ENCODE measurements at regions not wholly inside any gene's neighbourhood (a gene's known extent, or its start where the extent isn't known, plus 50 kb on each side); places are given as distances from the start of the nearest gene placed in this dataset.

DNA sequence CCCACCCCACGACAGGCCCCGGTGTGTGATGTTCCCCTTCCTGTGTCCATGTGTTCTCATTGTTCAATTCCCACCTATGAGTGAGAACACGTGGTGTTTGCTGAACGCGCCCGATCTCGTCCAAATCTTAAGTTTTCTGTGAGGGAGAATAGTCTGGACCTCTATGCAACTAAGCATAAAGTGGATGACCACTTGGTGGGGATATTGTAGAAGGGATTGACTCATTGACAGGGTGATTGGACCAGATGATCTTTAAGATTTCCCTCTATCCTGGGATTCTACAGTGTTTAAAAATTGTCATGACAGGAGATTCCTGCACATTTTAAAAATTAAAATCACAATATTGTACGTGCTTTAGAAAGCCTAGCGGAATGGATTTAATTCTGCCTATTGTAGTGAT, 141.3 kb downstream of the TRMT11 start:
- Histone ChIP-seq H3K9me3 (no peaks in the 10 kb centered on the region), H3K27me3 (no peaks in the 10 kb centered on the region), H3K4me1 (no peaks in the 10 kb centered on the region), H3K4me3 (no peak overlapping the region), H3K27ac (no peak overlapping the region), H3K36me3 (no peaks in the 10 kb centered on the region)
- intact Hi-C loops (cut with DNase I), result no loop called here
- TF ChIP-seq, protein P1, sequence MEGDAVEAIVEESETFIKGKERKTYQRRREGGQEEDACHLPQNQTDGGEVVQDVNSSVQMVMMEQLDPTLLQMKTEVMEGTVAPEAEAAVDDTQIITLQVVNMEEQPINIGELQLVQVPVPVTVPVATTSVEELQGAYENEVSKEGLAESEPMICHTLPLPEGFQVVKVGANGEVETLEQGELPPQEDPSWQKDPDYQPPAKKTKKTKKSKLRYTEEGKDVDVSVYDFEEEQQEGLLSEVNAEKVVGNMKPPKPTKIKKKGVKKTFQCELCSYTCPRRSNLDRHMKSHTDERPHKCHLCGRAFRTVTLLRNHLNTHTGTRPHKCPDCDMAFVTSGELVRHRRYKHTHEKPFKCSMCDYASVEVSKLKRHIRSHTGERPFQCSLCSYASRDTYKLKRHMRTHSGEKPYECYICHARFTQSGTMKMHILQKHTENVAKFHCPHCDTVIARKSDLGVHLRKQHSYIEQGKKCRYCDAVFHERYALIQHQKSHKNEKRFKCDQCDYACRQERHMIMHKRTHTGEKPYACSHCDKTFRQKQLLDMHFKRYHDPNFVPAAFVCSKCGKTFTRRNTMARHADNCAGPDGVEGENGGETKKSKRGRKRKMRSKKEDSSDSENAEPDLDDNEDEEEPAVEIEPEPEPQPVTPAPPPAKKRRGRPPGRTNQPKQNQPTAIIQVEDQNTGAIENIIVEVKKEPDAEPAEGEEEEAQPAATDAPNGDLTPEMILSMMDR (IDR thresholded peaks at IDR 0.05), result no peak
- ATAC-seq (no peak), DNase-seq (peak in 1 of 4 donors; percentile 33)

DNA sequence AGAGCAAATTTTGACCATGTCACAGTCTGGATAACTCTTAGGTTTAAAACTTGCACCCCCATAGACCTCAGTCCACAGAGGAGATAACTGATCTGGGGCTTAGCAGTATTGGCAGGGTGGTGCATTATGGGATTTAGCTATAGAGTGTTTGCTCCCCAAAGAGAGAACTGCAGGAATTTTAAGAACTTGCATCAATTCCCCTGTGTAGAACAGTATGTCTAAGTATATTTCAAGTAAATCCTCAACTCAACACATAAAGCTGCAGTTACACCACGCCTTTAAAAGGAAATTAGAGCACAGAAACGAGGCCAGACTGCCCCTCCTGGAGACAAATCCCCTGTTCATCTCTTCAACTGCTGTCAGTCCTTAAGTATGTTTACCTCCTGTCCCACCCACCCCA, 144.9 kb downstream of the TRMT11 start:
- no peaks in the 10 kb centered on the region for H3K27me3 ChIP-seq
- TF ChIP-seq, protein P1 (IDR thresholded peaks at IDR 0.05), result no peak
- no peak overlapping the region for H3K27ac ChIP-seq
- intact Hi-C loops (cut with DNase I), result no loop called here
- ATAC-seq (no peak), DNase-seq (no peak)
- H3K4me3 ChIP-seq, result no peak overlapping the region
- H3K4me1 ChIP-seq, result no peaks in the 10 kb centered on the region
- no peaks in the 10 kb centered on the region for H3K36me3 ChIP-seq
- peaks cover 0 to 7% of the 10 kb centered on the region in 2 donors for H3K9me3 ChIP-seq

DNA sequence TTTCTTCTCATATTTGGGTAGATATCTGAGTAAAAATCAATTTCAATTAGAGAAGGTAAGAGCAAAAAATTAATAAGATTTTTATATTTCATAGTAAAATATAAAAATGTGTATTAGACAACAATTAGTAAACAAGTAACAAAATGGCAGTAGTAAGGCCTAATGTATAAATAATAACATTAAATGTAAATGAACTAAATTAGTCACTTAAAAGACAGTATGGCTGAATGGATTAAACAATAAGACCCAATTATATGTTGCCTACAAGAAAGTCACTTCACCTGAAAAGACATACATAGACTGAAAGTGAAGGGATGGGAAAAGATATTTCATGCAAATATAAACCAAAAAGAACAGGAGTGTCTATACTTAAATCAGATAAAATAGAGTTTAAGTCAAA, 147.6 kb downstream of the TRMT11 start:
- Histone ChIP-seq H3K36me3 (no peaks in the 10 kb centered on the region), H3K9me3 (peaks cover 0 to 7% of the 10 kb centered on the region in 2 donors), H3K4me3 (no peak overlapping the region), H3K27ac (no peak overlapping the region), H3K4me1 (no peaks in the 10 kb centered on the region), H3K27me3 (no peaks in the 10 kb centered on the region)
- no peak for ATAC-seq
- intact Hi-C loops (cut with DNase I), result no loop called here
- TF ChIP-seq, protein P1 (IDR thresholded peaks at IDR 0.05), result no peak
- DNase-seq, result no peak

DNA sequence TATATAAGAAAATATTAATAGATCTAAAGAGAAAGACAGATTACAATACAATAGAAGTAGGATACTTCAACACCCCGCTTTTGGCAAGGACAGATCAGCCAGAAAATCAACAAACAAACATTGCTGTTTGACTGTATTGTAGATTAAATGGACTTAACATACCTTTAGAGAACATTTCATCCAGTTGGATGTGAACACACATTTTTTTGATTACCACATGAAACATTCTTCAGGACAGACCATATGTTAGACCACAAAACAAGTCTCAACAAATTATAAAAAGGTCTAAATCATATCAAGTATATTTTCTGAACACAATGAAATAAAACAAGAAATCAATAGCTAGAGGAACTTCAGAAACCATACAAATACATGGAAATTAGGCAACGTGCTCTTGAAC, 148.2 kb downstream of the TRMT11 start:
- H3K4me1 ChIP-seq, result no peaks in the 10 kb centered on the region
- DNase-seq (no peak), ATAC-seq (no peak)
- no peak overlapping the region for H3K27ac ChIP-seq
- no peaks in the 10 kb centered on the region for H3K27me3 ChIP-seq
- H3K36me3 ChIP-seq, result no peaks in the 10 kb centered on the region
- H3K9me3 ChIP-seq, result peaks cover 0 to 7% of the 10 kb centered on the region in 2 donors
- intact Hi-C loops (cut with DNase I), result no loop called here
- TF ChIP-seq, protein P1 (IDR thresholded peaks at IDR 0.05), result no peak
- no peak overlapping the region for H3K4me3 ChIP-seq

DNA sequence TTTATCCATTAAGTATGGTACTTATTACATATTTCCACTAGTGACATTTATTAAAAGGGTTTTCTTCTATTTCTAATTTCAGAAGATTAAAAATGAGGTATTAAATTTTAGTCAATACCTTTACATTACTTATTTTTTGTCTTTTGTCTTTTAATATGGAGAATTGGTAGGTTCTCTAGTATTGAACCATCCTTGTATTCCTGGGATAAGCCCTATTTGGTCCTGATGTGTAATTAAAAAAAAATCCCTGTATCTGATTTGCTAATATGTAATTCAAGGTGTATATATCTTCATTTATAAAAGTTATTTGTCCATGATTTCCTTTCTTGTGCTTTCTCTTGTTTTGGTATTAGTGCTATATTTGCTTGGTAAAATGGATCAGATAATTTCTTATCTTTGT, 153.7 kb downstream of the TRMT11 start:
- no peak overlapping the region for H3K4me3 ChIP-seq
- intact Hi-C loops (cut with DNase I), result no loop called here
- peaks cover 0 to 16% of the 10 kb centered on the region in 2 donors for H3K9me3 ChIP-seq
- no peak for DNase-seq
- no peak for ATAC-seq
- no peak overlapping the region for H3K27ac ChIP-seq
- H3K27me3 ChIP-seq, result no peaks in the 10 kb centered on the region
- no peaks in the 10 kb centered on the region for H3K36me3 ChIP-seq
- no peaks in the 10 kb centered on the region for H3K4me1 ChIP-seq
- TF ChIP-seq, protein P1 (IDR thresholded peaks at IDR 0.05), result no peak
